GM10248 (cell line): ENCODE measurements at regions not wholly inside any gene's neighbourhood (a gene's known extent, or its start where the extent isn't known, plus 50 kb on each side); places are given as distances from the start of the nearest gene placed in this dataset.

Experiments used
- CTCF ChIA-PET: fragments of 300-600 bp; sonication (Branson Sonifier 250); formaldehyde crosslinking; extraction: SDS; loops from one replicate; lab custom pipeline; 2021; ENCODE audit warnings: antibody characterized with exemption; lab: Yijun Ruan, JAX
- POLR2A ChIA-PET: fragments of 350-650 bp; sonication (Branson Sonifier 250); formaldehyde crosslinking; extraction: SDS; loops from one replicate; lab custom pipeline; 2020; ENCODE audit warnings: antibody characterized with exemption; lab: Yijun Ruan, JAX
- DNase-seq: peaks from one replicate; pipeline ENCODE4 v3.0.0; 2012; ENCODE audit errors: extremely low spot score
- TF ChIP-seq, protein P1 (sequence below): IDR thresholded peaks from 2 replicates; pipeline ENCODE4 v1.5.1; 2012; ENCODE audit warnings: mild to moderate bottlenecking, low read depth; ENCODE audit errors: extremely low read depth, missing control alignments, control extremely low read depth

DNA sequence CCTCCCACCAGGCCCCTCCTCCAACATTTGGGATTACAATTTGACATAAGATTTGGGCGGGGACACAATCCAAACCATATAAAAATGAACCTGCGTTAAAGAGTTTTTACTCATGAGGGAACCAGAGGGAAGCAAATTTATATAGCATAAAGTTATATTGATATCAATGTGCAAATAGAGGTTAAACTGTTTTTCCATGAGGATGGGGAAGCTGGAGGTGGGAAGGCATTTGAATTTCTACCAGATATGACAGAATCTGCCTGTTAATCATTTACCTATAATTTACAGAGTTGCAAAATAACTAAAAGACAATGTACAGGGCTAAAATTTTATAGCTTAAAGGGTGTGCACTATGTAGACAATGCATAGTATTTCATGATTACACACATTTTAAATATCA is 322.0 kb upstream of the FKBP1C start:
- ChIA-PET CTCF (interaction anchor here (1.0 kb wide), 1 partner anchor 11 kb away, joined by 3 read pairs; no protein-coding TSS in a partner anchor), POLR2A (no interaction called here)
- DNase-seq = no peak
- TF ChIP-seq, protein P1, sequence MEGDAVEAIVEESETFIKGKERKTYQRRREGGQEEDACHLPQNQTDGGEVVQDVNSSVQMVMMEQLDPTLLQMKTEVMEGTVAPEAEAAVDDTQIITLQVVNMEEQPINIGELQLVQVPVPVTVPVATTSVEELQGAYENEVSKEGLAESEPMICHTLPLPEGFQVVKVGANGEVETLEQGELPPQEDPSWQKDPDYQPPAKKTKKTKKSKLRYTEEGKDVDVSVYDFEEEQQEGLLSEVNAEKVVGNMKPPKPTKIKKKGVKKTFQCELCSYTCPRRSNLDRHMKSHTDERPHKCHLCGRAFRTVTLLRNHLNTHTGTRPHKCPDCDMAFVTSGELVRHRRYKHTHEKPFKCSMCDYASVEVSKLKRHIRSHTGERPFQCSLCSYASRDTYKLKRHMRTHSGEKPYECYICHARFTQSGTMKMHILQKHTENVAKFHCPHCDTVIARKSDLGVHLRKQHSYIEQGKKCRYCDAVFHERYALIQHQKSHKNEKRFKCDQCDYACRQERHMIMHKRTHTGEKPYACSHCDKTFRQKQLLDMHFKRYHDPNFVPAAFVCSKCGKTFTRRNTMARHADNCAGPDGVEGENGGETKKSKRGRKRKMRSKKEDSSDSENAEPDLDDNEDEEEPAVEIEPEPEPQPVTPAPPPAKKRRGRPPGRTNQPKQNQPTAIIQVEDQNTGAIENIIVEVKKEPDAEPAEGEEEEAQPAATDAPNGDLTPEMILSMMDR = no peak

DNA sequence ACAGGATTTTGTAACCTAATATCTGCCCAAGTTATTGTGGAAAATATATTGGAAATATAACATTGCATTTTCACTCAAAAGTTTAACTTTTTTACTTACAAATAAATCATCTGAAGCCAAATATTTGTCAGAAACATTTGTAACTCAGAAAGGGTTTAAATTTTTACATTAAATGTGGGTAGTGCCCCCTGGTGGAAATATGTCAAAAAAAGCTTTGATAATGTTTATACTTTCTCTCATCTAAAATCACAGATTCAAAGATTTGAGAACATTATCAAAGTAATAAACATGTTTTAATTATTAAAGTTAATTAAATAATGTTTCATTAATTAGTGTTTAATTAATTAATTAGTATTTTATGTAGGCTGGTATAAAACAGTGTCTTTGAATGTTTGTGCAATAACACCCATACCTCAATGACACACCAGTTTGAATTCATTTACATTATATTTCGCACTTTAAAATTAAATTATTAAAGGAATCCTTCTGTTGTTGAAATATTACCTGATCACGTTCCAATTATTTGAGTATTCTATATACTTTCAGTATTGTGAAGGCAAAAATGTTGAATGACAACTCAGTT is 320.1 kb upstream of the FKBP1C start:
- TF ChIP-seq, protein P1 = peak; percentile 26
- no peak for DNase-seq
- ChIA-PET POLR2A (no interaction called here), CTCF (no interaction called here)

DNA sequence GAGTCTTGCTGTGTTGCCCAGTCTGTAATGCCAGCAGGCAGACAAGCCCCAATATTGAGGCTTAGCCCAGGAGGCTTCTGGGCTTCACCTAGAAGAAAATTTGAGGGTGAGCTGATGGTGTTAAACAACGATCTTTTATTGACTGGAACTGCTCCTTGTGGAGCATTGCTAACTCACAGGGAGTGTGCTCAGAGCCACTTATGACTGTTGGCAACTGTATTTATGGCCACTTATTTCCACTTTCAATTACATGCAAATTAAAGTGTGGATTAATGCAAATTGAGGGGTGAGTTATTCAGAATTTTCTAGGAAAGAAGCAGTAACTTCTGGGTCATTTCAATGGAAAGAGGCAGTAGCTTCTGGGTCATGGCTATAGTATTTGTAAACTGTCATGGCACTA is 317.2 kb upstream of the FKBP1C start:
- TF ChIP-seq, protein P1 = no peak
- no peak for DNase-seq
- POLR2A ChIA-PET = no interaction called here
- CTCF ChIA-PET = interaction anchor here (1.0 to 1.7 kb wide), 2 partner anchors 7 to 9 kb away, joined by 3 to 6 read pairs; no protein-coding TSS in a partner anchor

DNA sequence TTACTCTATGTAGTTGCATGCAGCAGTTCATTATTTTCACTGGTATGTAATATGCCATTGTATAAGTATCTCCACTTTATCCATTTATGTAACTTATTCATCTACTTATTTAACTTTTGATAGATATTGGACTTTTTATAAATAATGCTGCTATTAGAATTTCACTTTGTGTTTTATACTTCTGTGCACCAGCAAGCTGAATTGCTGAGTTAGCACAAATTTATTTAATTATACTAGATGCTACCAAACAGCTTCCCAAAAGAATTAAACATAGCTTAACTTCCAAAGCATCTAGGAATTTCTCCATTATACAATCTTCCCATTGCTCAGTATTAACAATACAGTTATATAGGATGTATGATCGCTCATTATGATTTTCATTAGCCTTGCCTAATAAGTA is 308.0 kb upstream of the FKBP1C start:
- TF ChIP-seq, protein P1 = no peak
- POLR2A ChIA-PET = no interaction called here
- DNase-seq = no peak
- CTCF ChIA-PET = interaction anchor here (1.3 kb wide), 1 partner anchor 10 kb away, joined by 6 read pairs; no protein-coding TSS in a partner anchor

DNA sequence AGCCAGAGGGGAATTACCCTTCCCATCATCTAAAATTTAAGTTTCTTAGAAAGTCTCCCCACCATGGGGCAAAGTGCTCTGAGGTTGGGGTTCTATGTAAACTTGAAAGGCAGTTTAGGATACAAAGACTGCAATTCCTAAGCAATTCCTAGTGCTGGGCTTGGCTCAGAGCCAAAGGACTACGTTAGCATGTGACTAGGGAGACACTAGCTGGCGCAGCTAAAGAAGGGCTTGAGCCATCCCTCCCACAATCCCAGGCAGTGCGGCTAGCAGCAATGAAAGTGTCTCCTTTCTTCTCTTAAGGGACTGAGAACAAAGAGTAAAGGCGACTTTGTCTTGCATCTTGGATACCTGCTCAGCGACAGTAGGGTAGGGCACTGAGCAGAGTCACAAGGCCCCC is 306.6 kb upstream of the FKBP1C start:
- ChIA-PET CTCF (no interaction called here), POLR2A (no interaction called here)
- DNase-seq = no peak
- TF ChIP-seq, protein P1 = no peak

DNA sequence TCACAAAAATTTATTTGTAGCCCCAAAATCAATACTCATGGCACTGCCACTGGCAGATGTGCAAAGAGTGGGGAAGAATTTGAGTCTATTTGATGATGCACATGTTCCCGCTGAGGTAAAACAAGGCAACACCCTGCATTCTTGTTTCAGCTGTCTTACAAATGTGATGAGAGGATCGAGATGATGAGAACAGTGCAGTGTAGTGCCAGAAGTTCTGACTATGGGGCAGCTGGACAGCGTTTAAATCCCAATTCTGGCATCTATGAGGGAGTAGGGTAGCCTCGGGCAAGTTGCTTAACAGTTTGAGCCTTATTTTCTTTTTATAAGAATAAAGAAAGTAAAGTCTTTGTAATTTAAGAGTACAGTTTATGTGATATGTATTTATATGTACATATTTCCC is 296.7 kb upstream of the FKBP1C start:
- ChIA-PET CTCF (no interaction called here), POLR2A (no interaction called here)
- TF ChIP-seq, protein P1 = no peak
- DNase-seq = no peak

DNA sequence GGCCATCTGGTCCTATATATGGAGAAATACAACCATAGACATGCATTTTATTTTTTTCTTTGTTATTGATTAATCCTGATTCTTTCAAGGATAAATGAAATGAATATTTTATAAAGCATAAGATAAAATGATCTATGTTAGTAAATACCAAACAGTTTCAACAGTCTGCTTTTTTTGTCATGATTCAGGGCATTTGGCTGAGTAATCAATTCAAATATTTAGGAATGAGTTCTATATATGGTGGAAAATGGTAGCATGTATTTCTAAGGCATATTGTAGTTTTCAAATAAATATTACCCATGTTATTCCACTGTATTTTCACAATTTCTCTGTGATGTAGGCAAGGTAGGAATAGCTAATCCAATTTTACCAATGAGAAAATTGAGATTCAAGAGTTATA is 287.5 kb upstream of the FKBP1C start:
- DNase-seq = no peak
- TF ChIP-seq, protein P1 = no peak
- ChIA-PET POLR2A (no interaction called here), CTCF (no interaction called here)
